Caco-2 (cell line): ENCODE measurements at regions not wholly inside any gene's neighbourhood (a gene's known extent, or its start where the extent isn't known, plus 50 kb on each side); places are given as distances from the start of the nearest gene placed in this dataset.

Experiments used
- BruUV-seq: library from RNA; stranded (reverse); fragments of 400-500 nt; replicated peaks from 2 replicates; lab custom pipeline; 2021; lab: Mats Ljungman, UMichigan
- CTCF ChIA-PET: fragments of 300-600 bp; sonication (Branson Sonifier 250); formaldehyde crosslinking; loops from one replicate; lab custom pipeline; 2022; ENCODE audit warnings: antibody characterized with exemption; lab: Charles Lee
- POLR2A ChIA-PET: fragments of 300-600 bp; sonication (Branson Sonifier 250); formaldehyde crosslinking; loops from one replicate; lab custom pipeline; 2022; ENCODE audit warnings: antibody characterized with exemption; lab: Charles Lee
- DNase-seq, 2 experiments: peaks; one replicate each; pipeline versions ENCODE4 v3.0.0 to v3.0.0-alpha.2; 2020 to 2022
- H3K27me3 ChIP-seq: replicated peaks from 2 replicates; pipeline ENCODE4 v1.6.0; 2011; ENCODE audit warnings: low read length; ENCODE audit not compliant: control insufficient read depth, insufficient read depth
- H3K36me3 ChIP-seq: 2 replicates; pipeline ENCODE4 v1.5.1; 2011; ENCODE audit warnings: low read length; ENCODE audit not compliant: control insufficient read depth, insufficient read depth
- H3K4me1 ChIP-seq: fragments of 250-450 bp; sonication (Bioruptor Pico); 2 replicates; pipeline ENCODE4 v1.5.1; 2020; ENCODE audit warnings: mild to moderate bottlenecking
- H3K4me3 ChIP-seq: 2 replicates; pipeline ENCODE4 v1.5.1; 2011; ENCODE audit warnings: low read depth, mild to moderate bottlenecking, control low read depth, low read length
- H3K9me3 ChIP-seq: fragments of 250-450 bp; sonication (Bioruptor Pico); 2 replicates; pipeline ENCODE4 v1.5.1; 2020; ENCODE audit warnings: mild to moderate bottlenecking, moderate library complexity
- H3K27ac Mint-ChIP-seq: one replicate; pipeline ENCODE4 v1.8.0; 2022; ENCODE audit warnings: mixed read lengths; ENCODE audit not compliant: unreplicated experiment
- H3K27me3 Mint-ChIP-seq: one replicate; pipeline ENCODE4 v1.8.0; 2022; ENCODE audit warnings: mixed read lengths; ENCODE audit not compliant: insufficient read depth, unreplicated experiment
- H3K36me3 Mint-ChIP-seq: one replicate; pipeline ENCODE4 v1.8.0; 2022; ENCODE audit warnings: mild to moderate bottlenecking, mixed read lengths; ENCODE audit not compliant: insufficient read depth, unreplicated experiment
- H3K4me1 Mint-ChIP-seq: one replicate; pipeline ENCODE4 v1.8.0; 2022; ENCODE audit warnings: low read depth, mixed read lengths; ENCODE audit not compliant: unreplicated experiment
- H3K4me3 Mint-ChIP-seq: one replicate; pipeline ENCODE4 v1.8.0; 2022; ENCODE audit warnings: mild to moderate bottlenecking, moderate library complexity, mixed read lengths; ENCODE audit not compliant: unreplicated experiment
- H3K9me3 Mint-ChIP-seq: one replicate; pipeline ENCODE4 v1.8.0; 2022; ENCODE audit warnings: mixed read lengths; ENCODE audit not compliant: unreplicated experiment
- CTCF ChIP-seq, 2 experiments: fragments of 200-600 bp in 1 of 2; IDR thresholded peaks; 1 replicate in 1 of 2; 2 replicates in 1 of 2; pipeline versions ENCODE4 v1.5.1 to v1.8.0; 2011 to 2022; ENCODE audit warnings: antibody characterized with exemption in 1 of 2, control low read depth in 1 of 2, inconsistent platforms in 1 of 2, low read depth in 1 of 2, low read length in 1 of 2, mild to moderate bottlenecking in 1 of 2, moderate library complexity in 1 of 2; ENCODE audit not compliant: insufficient read depth in 1 of 2, severe bottlenecking in 1 of 2, unreplicated experiment in 1 of 2
- intact Hi-C: fragments of 100-400 bp; cut with micrococcal nuclease; formaldehyde crosslinking; loops from one replicate; pipeline ENCODE4 v1.10.0; 2022; ENCODE audit not compliant: unreplicated experiment

- Histone ChIP-seq H3K27me3 (no peaks in the 10 kb centered on the region; the same call in 1 of the 2 replicates), H3K9me3 (no peaks in the 10 kb centered on the region; the same call in 1 of the 2 replicates), H3K4me3 (no peak overlapping the region), H3K4me1 (peaks cover 7% of the 10 kb centered on the region; the same call in 1 of the 2 replicates), H3K36me3 (no peaks in the 10 kb centered on the region)
- ChIA-PET POLR2A (no interaction called here), CTCF (interaction anchor here (0.6 kb wide), 1 partner anchor 16 kb away, joined by 3 read pairs; no protein-coding TSS in a partner anchor)
- H3K4me1 Mint-ChIP-seq = peaks cover 7% of the 10 kb centered on the region
- intact Hi-C loops = loop anchor here (10.0 kb wide), 1 partner anchor 223 kb away; no protein-coding TSS in a partner anchor
- no peaks in the 10 kb centered on the region for H3K36me3 Mint-ChIP-seq
- peaks cover 21% of the 10 kb centered on the region for H3K9me3 Mint-ChIP-seq
- no peak for TF ChIP-seq CTCF (IDR thresholded peaks at IDR 0.05; ENCODE audit: insufficient read depth in 1 of 2, low read depth in 1 of 2, low read length in 1 of 2, severe bottlenecking in 1 of 2, unreplicated experiment in 1 of 2)
- no peak overlapping the region for H3K27ac Mint-ChIP-seq
- no TSS peak for BruUV-seq
- no peaks in the 10 kb centered on the region for H3K27me3 Mint-ChIP-seq
- DNase-seq = no peak
- no peak overlapping the region for H3K4me3 Mint-ChIP-seq
Observed at GRCh38 chr2:104337869-104338268, 516.0 kb upstream of the POU3F3 start.

- H3K9me3 ChIP-seq = no peaks in the 10 kb centered on the region; the same call in 1 of the 2 replicates
- no peaks in the 10 kb centered on the region for H3K36me3 ChIP-seq
- H3K4me3 ChIP-seq = no peak overlapping the region
- POLR2A ChIA-PET = no interaction called here
- H3K4me1 ChIP-seq = no peaks in the 10 kb centered on the region
- BruUV-seq = no TSS peak
- no peaks in the 10 kb centered on the region; the same call in 1 of the 2 replicates for H3K27me3 ChIP-seq
- H3K36me3 Mint-ChIP-seq = no peaks in the 10 kb centered on the region
- no peak overlapping the region for H3K4me3 Mint-ChIP-seq
- DNase-seq = no peak
- peaks cover 12% of the 10 kb centered on the region for H3K9me3 Mint-ChIP-seq
- intact Hi-C loops = no loop called here
- no peaks in the 10 kb centered on the region for H3K4me1 Mint-ChIP-seq
- no peak for TF ChIP-seq CTCF (IDR thresholded peaks at IDR 0.05; ENCODE audit: insufficient read depth in 1 of 2, low read depth in 1 of 2, low read length in 1 of 2, severe bottlenecking in 1 of 2, unreplicated experiment in 1 of 2)
- no peak overlapping the region for H3K27ac Mint-ChIP-seq
- H3K27me3 Mint-ChIP-seq = peaks cover under 1% of the 10 kb centered on the region
- CTCF ChIA-PET = no interaction called here
Observed at GRCh38 chr2:104340162-104340561, 513.8 kb upstream of the POU3F3 start.

- Mint-ChIP-seq H3K36me3 (no peaks in the 10 kb centered on the region), H3K27ac (no peak overlapping the region), H3K4me3 (no peak overlapping the region), H3K4me1 (no peaks in the 10 kb centered on the region), H3K9me3 (peaks cover 6% of the 10 kb centered on the region), H3K27me3 (peaks cover 2% of the 10 kb centered on the region)
- intact Hi-C loops = no loop called here
- CTCF ChIA-PET = no interaction called here
- H3K4me3 ChIP-seq = no peak overlapping the region
- H3K9me3 ChIP-seq = no peaks in the 10 kb centered on the region
- H3K27me3 ChIP-seq = no peaks in the 10 kb centered on the region; the same call in 1 of the 2 replicates
- no peak for DNase-seq
- no peak for TF ChIP-seq CTCF (IDR thresholded peaks at IDR 0.05; ENCODE audit: insufficient read depth in 1 of 2, low read depth in 1 of 2, low read length in 1 of 2, severe bottlenecking in 1 of 2, unreplicated experiment in 1 of 2)
- no peaks in the 10 kb centered on the region for H3K4me1 ChIP-seq
- BruUV-seq = no TSS peak
- H3K36me3 ChIP-seq = no peaks in the 10 kb centered on the region
- POLR2A ChIA-PET = no interaction called here
Observed at GRCh38 chr2:104340879-104341828, 512.8 kb upstream of the POU3F3 start.
